ENCODE measurements at regions not wholly inside any gene's neighbourhood (a gene's known extent, or its start where the extent isn't known, plus 50 kb on each side); places are given as distances from the start of the nearest gene placed in this dataset.
A peak's percentile ranks its signal among the peaks of the same experiment; 100 is the strongest.

- DNase-seq, result no peak
Measured at GRCh38 chr2:39538718-39539117, 101.6 kb upstream of the MAP4K3 start.

GRCh38 chr2:39540414-39540813, 103.3 kb upstream of the MAP4K3 start:
- DNase-seq, result no peak

GRCh38 chr2:39541011-39541930, 104.2 kb upstream of the MAP4K3 start:
- no peak for DNase-seq

- no peak for DNase-seq
Measured at GRCh38 chr2:39542523-39542922, 105.4 kb upstream of the MAP4K3 start.

- DNase-seq, result no peak
Measured at GRCh38 chr2:39545957-39546356, 108.9 kb upstream of the MAP4K3 start.

- no peak for DNase-seq
Measured at GRCh38 chr2:39546409-39546808, 109.3 kb upstream of the MAP4K3 start.

- DNase-seq, result no peak
Measured at GRCh38 chr2:39546937-39547336, 109.9 kb upstream of the MAP4K3 start.

- DNase-seq, result no peak
Measured at GRCh38 chr2:39547811-39548719, 111.0 kb upstream of the MAP4K3 start.

GRCh38 chr2:39549000-39549399, 111.9 kb upstream of the MAP4K3 start:
- DNase-seq, result no peak

GRCh38 chr2:39549718-39550464, 112.8 kb upstream of the MAP4K3 start:
- DNase-seq, result no peak

GRCh38 chr2:39550701-39551285, 113.7 kb upstream of the MAP4K3 start:
- no peak for DNase-seq

- no peak for DNase-seq
Measured at GRCh38 chr2:39558906-39559305, 106.8 kb upstream of the TMEM178A start.

- no peak for DNase-seq
Measured at GRCh38 chr2:39563572-39563971, 102.1 kb upstream of the TMEM178A start.

GRCh38 chr2:39567507-39567906, 98.2 kb upstream of the TMEM178A start:
- no peak for DNase-seq

GRCh38 chr2:39568116-39568515, 97.6 kb upstream of the TMEM178A start:
- no peak for DNase-seq

- DNase-seq, result peak; percentile 29
Measured at GRCh38 chr2:39568561-39569006, 97.1 kb upstream of the TMEM178A start.

- no peak for DNase-seq
Measured at GRCh38 chr2:39570130-39570555, 95.6 kb upstream of the TMEM178A start.

- DNase-seq, result no peak
Measured at GRCh38 chr2:39570614-39571013, 95.1 kb upstream of the TMEM178A start.

- no peak for DNase-seq
Measured at GRCh38 chr2:39571111-39571731, 94.5 kb upstream of the TMEM178A start.

GRCh38 chr2:39573276-39573675, 92.4 kb upstream of the TMEM178A start:
- no peak for DNase-seq

GRCh38 chr2:39581866-39582265, 83.9 kb upstream of the TMEM178A start:
- no peak for DNase-seq

GRCh38 chr2:39583213-39583612, 82.5 kb upstream of the TMEM178A start:
- DNase-seq, result no peak
